ENCODE measurements at regions not wholly inside any gene's neighbourhood (a gene's known extent, or its start where the extent isn't known, plus 50 kb on each side); places are given as distances from the start of the nearest gene placed in this dataset.

DNA sequence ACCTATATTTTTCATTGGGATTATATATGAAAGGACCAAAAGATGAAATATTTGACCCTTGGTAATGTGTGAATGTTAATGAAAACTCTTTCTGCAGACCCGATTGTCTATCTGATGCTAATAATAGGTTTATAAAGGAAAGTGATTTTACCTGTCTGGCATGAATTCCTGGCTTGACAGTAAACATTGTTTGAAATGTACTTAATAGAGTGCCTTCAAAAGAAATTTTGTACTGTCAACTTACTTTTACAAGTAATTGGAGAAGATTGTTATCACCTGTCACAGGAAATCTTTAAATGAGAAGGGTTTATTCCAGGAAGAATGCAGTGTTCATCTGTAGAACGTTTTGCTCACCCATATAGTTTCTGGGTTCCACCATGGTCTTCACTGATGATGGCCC is 588.2 kb downstream of the INHBA start:
- TF ChIP-seq RAD21 (IDR thresholded peaks at IDR 0.05; ENCODE audit: low read depth) (no peak), EGR1 (IDR thresholded peaks at IDR 0.05) (no peak), TCF12 (IDR thresholded peaks at IDR 0.05; ENCODE audit: low read depth) (no peak), TAF1 (IDR thresholded peaks at IDR 0.05; ENCODE audit: low read depth) (no peak)

Measured in Ishikawa (cell line).